ENCODE measurements at regions not wholly inside any gene's neighbourhood (a gene's known extent, or its start where the extent isn't known, plus 50 kb on each side); places are given as distances from the start of the nearest gene placed in this dataset.

DNA sequence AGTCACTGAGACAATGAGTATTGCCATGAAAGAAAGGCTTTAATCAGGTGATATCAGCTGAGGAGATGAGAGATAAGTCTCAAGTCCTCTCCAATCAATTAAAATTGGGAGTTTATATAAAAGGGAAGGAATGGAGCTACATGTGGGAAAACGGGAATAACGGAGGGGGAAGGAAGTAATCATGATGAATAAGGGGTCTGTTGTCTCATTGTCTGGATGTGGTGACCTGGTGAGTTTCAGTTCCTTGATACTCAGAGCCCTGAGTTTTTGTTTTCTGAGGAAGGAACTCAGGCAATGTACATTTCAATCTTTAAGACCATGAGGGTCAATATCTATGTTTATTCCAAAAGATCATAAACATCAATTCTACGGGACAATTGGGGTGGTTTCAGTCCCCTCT, 198.8 kb downstream of the KITLG start:
- H3K27ac ChIP-seq: no peak overlapping the region
- TF ChIP-seq, protein P1, sequence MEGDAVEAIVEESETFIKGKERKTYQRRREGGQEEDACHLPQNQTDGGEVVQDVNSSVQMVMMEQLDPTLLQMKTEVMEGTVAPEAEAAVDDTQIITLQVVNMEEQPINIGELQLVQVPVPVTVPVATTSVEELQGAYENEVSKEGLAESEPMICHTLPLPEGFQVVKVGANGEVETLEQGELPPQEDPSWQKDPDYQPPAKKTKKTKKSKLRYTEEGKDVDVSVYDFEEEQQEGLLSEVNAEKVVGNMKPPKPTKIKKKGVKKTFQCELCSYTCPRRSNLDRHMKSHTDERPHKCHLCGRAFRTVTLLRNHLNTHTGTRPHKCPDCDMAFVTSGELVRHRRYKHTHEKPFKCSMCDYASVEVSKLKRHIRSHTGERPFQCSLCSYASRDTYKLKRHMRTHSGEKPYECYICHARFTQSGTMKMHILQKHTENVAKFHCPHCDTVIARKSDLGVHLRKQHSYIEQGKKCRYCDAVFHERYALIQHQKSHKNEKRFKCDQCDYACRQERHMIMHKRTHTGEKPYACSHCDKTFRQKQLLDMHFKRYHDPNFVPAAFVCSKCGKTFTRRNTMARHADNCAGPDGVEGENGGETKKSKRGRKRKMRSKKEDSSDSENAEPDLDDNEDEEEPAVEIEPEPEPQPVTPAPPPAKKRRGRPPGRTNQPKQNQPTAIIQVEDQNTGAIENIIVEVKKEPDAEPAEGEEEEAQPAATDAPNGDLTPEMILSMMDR (IDR thresholded peaks at IDR 0.05): no peak
- no peak for TF ChIP-seq POLR2A (IDR thresholded peaks at IDR 0.05)
- no peak for TF ChIP-seq POLR2AphosphoS5 (IDR thresholded peaks at IDR 0.05)
- no peak for TF ChIP-seq EP300 (IDR thresholded peaks at IDR 0.05)
- no peak for DNase-seq
- WGBS, 5 donors: 55 to 79% (median 67%) methylated on average over 3 of the region's 3 CpGs
- intact Hi-C loops (cut with DNase I; ENCODE audit: low total_unique reads): no loop called here
- H3K4me3 ChIP-seq: no peak overlapping the region
- H3K9me3 ChIP-seq: no peaks in the 10 kb centered on the region
- no peaks in the 10 kb centered on the region for H3K36me3 ChIP-seq
- no peaks in the 10 kb centered on the region for H3K27me3 ChIP-seq
- peaks cover 0 to 13% (median 3%) of the 10 kb centered on the region in 4 donors for H3K4me1 ChIP-seq

DNA sequence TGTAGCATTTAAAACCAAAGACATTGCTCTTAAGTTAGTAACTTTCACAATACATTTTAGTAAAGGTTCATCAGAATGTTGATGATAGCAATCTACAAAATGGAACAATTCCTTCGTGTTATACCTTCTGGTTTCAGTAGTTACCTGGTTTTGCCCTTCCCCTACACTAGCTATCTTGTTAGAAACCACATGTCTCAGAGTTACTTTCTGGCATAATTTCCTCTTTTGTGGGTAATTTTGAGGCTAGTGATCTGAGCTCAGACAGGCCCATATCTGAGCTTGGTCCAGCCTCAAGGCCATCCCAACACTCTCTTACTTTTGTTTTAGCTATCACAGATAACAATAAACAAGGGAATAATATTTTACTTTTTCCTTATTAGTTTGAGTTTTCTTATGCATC, 196.9 kb downstream of the KITLG start:
- intact Hi-C loops (cut with DNase I; ENCODE audit: low total_unique reads): no loop called here
- H3K27me3 ChIP-seq: no peaks in the 10 kb centered on the region
- no peak for TF ChIP-seq EP300 (IDR thresholded peaks at IDR 0.05)
- TF ChIP-seq, protein P1 (IDR thresholded peaks at IDR 0.05): no peak
- TF ChIP-seq POLR2AphosphoS5 (IDR thresholded peaks at IDR 0.05): no peak
- TF ChIP-seq POLR2A (IDR thresholded peaks at IDR 0.05): no peak
- H3K9me3 ChIP-seq: no peaks in the 10 kb centered on the region
- H3K4me3 ChIP-seq: no peak overlapping the region
- peaks cover 0 to 13% (median 3%) of the 10 kb centered on the region in 4 donors for H3K4me1 ChIP-seq
- H3K27ac ChIP-seq: no peak overlapping the region
- DNase-seq: no peak
- no peaks in the 10 kb centered on the region for H3K36me3 ChIP-seq
- 72 to 88% (median 87%) methylated on average over 1 of the region's 1 CpG for WGBS, 5 donors

DNA sequence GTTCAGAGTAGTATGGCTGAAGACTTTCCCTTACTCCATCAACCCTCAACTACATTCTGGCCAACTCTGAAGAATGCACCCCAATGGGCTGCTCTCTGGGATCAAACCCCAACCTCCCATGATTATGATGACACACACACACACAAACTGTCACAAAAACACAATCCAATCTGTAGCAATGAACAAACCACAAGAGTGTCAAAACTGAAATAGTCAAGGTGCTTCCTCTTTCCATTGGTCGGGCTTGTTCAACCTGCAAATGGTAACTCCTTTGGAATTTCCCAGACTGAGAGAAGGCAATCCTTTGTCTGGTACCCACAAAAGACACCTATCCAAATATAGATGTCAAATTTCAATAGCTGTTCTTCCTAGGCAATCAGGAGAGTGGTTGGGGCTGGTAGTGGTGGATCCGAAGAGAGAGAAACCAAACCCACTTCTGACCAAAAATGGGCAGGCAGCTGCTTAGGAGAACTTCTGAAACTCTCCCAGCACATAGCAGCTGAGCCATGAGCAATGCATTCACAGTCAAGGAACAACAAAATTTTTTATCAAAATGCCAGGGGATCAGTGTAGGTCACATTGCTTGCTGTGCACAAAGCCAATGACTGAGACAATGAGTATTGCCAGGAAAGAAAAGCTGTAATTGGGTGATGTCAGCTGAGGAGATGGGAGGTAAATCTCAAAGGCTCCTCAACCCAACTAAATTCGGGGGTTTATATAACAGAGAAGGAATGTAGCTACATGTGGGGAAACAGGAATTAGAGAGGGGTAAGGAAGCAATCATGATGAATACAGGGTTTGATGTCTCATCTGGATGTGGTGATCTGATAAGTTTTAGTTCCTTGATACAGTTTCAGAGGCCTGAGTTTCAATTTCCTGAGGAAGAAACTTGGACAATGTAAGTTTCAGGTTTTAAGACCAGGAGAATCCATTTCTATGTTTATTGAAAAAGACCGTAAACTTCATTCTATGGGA, 191.4 kb downstream of the KITLG start:
- Histone ChIP-seq H3K27ac (no peak overlapping the region), H3K4me1 (no peaks in the 10 kb centered on the region), H3K4me3 (no peak overlapping the region), H3K36me3 (no peaks in the 10 kb centered on the region), H3K27me3 (no peaks in the 10 kb centered on the region), H3K9me3 (no peaks in the 10 kb centered on the region)
- no peak for DNase-seq
- TF ChIP-seq POLR2A (IDR thresholded peaks at IDR 0.05) (no peak), EP300 (IDR thresholded peaks at IDR 0.05) (no peak), POLR2AphosphoS5 (IDR thresholded peaks at IDR 0.05) (no peak)
- TF ChIP-seq, protein P1 (IDR thresholded peaks at IDR 0.05): no peak
- intact Hi-C loops (cut with DNase I; ENCODE audit: low total_unique reads): no loop called here
- WGBS, 5 donors: 80 to 91% (median 89%) methylated on average over 4 of the region's 4 CpGs

DNA sequence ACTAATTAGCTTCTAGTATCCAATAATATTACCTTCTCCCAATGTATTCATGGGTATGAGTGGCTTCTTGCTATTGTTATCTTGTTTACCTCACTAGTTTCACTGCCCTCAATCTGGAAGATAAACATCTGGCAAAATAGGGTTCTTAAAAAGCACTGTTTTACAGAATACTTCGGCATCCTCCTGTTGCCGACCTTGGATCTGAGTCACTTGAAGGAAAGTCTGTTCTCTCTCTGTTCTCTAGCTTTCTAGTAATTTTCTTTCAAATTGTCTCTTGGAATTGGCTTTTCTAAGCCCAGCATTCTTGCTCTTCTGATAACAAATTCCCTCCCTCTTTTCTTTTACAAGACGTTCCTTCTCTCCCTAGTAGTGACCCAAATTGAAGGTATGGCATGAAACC, 189.5 kb downstream of the KITLG start:
- intact Hi-C loops (cut with DNase I; ENCODE audit: low total_unique reads): no loop called here
- Histone ChIP-seq H3K9me3 (no peaks in the 10 kb centered on the region), H3K27me3 (no peaks in the 10 kb centered on the region), H3K36me3 (no peaks in the 10 kb centered on the region), H3K4me3 (no peak overlapping the region), H3K4me1 (no peaks in the 10 kb centered on the region), H3K27ac (no peak overlapping the region)
- no peak for DNase-seq
- WGBS, 5 donors: 71 to 80% (median 77%) methylated on average over 3 of the region's 3 CpGs
- TF ChIP-seq POLR2A (IDR thresholded peaks at IDR 0.05) (no peak), POLR2AphosphoS5 (IDR thresholded peaks at IDR 0.05) (no peak)

DNA sequence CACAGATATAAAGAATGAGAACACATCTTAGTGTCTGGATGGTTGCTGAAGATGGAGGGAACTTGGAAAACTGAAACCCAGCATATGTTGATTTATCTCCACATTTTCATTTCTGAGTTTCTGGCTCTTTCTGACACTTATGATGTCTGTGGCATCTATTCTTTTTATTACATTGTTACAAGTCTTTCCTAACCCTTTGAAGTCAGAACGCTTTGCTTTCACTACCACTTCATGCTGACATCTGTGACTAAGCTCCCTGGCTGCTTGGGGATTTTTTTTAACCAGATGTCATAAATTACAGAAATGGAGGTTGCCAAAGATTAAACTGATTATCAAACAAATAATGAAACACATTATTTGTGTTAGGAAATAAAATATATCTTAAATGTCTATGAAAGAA, 188.7 kb downstream of the KITLG start:
- intact Hi-C loops (cut with DNase I; ENCODE audit: low total_unique reads): no loop called here
- Histone ChIP-seq H3K36me3 (no peaks in the 10 kb centered on the region), H3K27me3 (no peaks in the 10 kb centered on the region), H3K4me1 (no peaks in the 10 kb centered on the region), H3K27ac (no peak overlapping the region), H3K4me3 (no peak overlapping the region), H3K9me3 (no peaks in the 10 kb centered on the region)
- no peak for TF ChIP-seq EP300 (IDR thresholded peaks at IDR 0.05)
- DNase-seq: no peak
- 14 to 55% (median 42%) methylated on average over 1 of the region's 1 CpG for whole genome bisulfite sequencing, 5 donors

All from stomach (tissue), 8 donors.